Stimulated activated CD8-positive, alpha-beta memory T cell treated with anti-CD3 and anti-CD28 coated beads, Interleukin-4, amount 100 ng/mL, for 1 hour (primary cell): ENCODE measurements at regions not wholly inside any gene's neighbourhood (a gene's known extent, or its start where the extent isn't known, plus 50 kb on each side); places are given as distances from the start of the nearest gene placed in this dataset.

Experiments
- DNase-seq, 2 donors: peaks; one replicate each; pipeline ENCODE4 v3.0.0-alpha.2; 2020; ENCODE audit warnings: low read depth in 2 of 2, low spot score in 1 of 2

- no peak for DNase-seq
These were observed 295.2 kb upstream of the ZNF32 start for GRCh38 chr10:43943818-43944360.

GRCh38 chr10:43943119-43943817, 294.6 kb upstream of the ZNF32 start:
- DNase-seq: no peak

DNA sequence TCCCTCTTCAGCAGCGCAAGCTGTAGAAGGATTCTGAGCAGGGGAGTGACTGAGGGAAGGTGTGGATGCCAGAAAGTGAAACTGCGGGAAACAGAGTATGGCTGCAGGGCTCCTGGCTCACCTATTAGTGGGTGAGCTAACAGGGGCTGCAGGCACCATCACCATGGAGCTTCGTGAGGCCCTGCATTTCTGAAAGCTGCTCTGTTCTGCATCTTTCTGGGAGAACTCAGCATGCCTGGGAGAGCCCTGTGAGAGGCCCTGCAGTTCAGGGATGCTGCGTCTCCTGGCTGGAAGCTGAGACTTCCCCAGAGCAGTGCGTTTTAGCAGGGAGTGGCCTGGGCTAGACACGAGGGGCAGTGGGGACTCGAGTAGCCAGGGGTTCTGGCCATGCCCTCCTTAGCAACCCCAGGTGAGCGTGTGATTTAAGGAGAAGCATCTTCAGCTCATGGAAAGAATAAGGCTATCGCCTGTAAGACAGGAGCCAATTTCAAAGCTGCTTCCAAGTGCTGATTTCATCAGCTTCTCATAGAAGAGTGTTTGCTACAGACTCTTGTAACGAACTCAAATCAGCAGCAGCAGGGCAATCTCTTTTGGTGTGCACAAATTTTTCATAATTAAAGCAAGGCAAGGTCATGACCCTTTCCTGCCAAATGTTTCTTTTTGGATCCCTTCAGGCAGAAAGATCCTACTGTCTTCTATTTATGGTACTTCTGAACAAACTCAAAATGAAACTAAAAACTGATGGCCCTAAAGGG, 293.6 kb upstream of the ZNF32 start:
- DNase-seq: no peak

GRCh38 chr10:43940898-43941837, 292.5 kb upstream of the ZNF32 start:
- DNase-seq: no peak

- no peak for DNase-seq
These were observed 291.5 kb upstream of the ZNF32 start for GRCh38 chr10:43939939-43940820.

DNA sequence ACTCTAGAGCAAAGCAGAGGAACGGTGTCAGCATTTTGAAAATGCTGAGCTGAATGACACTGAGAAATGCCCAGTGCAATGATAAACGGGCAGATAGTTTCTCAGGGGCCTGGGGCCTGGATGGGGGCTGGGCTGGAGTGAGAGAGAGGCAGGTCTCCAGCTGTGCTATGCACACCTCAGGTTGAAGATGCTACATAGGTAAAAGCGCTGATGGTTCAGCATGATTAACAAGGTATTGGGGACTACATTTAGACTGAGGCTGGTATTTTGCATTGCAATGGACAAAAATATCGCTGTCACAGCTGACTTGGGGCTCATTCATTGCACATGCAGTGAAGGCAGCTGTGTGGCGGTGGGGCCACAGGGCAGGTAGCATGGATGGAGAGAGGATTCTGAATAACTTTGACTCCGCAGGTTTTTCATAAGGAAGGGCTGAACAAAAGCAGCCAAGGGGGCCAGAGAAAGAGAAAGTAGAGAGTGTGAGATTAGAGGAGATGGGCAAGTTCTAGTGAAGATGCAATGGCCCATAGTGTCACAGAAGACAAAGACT, 290.8 kb upstream of the ZNF32 start:
- no peak for DNase-seq

DNA sequence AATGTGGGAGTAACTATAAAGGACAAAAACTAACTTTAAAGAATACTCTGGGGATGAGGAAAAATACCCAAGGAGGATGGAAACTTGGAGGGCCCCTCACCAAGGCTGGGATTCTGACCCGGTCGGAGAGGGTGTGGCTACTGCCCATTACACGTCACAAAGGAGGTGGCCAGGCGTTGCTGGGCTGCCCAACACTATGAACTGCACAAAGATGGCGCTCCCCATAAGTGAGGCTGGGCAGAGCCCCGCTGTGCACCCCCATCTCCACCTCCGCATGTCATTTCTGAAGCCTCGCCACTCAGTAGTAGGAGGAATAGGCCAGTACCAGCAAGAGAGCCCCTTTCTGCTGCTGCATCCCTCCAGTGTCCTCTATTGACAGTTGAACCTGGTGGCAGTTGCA, 290.1 kb upstream of the ZNF32 start:
- DNase-seq: no peak

DNA sequence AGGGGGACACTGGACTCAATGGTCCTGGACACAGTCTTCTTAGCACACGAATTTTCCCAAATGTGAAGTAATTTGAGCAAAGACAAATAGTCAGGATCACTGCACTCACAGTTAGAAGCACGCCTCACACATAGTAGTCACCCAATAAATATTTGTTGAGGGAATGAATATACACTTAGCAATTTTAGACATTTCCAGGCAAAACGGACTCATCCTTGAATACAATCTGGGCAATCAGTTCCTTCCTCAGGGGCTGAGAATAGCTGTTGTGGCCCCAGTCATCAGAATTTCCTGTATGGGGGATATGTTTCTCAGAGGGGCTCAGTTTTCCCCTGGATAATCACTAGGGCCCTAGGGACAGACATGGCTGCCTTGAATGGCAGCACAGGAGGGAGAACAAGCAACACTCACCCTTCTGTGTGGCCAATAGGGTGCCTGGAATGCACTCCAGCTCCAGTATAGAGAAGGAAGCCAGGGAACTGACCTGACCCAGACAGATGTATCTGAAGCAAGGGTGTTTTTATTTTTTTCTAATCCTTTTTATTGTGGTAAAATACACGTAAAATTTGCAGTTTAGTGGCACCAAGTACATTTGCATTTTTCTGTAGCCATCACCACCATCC, 282.7 kb upstream of the ZNF32 start:
- DNase-seq: no peak

- DNase-seq: no peak
These were observed 282.1 kb upstream of the ZNF32 start for GRCh38 chr10:43930777-43931176.

DNA sequence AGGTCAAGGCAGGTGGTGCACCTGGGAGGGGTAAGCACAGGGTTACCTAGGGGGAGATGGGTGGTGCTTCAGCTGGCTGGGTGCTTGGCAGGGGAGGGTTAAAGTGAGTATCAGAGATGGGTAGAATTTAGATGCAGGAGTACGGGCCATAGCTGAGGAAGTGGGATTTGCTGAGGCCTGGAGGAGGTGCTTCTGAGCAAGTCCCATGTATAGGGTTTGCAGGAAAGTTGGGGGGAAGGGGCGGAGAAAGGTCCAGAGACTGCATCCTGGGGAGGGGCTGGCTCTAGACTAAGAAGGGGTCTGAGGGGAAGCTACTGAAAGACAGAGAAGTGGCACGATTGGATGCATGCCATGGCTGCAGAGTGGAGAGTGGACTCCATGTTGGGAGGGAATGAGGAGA, 281.6 kb upstream of the ZNF32 start:
- no peak for DNase-seq

- DNase-seq: no peak
These were observed 280.4 kb upstream of the ZNF32 start for GRCh38 chr10:43929122-43929521.

DNA sequence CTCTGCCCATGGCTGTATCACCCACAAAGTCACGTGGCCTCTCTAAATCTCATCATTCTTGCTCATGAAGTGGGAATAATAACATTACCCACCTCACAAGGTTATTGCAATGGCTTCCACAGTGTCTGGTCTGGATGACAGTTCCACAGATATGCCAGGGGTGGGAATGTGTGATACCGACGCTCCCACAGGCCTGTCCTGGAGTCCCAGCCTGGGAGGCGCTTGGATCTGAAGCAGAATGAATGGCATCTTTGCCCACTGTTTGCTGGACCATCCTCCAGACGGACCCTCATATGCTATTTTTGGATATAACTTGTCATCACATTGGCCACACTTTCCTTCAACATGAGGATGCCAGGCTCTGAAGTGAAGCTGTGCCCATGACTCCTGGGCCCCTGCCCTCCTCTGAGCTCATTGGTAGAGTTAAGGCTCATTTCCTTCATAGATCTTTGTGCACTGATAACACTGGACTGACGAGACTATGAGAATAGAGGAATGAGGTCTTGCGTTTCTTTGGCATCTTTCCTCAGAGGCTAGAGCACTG, 279.8 kb upstream of the ZNF32 start:
- DNase-seq: no peak

DNA sequence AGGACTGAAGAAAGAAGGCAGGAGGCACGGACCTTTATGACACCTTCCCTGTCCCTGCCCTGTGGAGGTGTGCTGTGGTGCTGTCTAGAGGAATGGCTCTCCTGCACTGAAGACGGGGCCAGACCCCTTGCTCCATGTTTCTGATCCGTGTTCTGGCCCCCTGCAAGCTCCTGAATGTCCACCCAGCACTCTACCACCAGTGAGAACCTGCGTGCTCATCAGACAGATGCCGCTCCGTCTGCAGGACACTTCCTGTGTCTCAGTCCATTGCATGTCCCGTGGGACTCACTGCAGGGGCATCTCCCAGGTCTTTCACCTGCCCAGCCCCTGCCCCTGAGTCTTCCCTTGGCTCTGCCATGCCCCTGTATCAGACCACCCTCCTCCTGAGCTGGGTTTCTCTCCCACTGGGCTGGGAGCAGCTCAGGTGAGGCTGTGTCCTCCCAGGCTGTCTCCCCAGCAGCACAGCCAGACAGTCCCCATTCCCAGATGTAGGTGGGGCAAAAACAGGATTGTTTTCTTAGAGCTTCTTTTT, 278.3 kb upstream of the ZNF32 start:
- DNase-seq: no peak

DNA sequence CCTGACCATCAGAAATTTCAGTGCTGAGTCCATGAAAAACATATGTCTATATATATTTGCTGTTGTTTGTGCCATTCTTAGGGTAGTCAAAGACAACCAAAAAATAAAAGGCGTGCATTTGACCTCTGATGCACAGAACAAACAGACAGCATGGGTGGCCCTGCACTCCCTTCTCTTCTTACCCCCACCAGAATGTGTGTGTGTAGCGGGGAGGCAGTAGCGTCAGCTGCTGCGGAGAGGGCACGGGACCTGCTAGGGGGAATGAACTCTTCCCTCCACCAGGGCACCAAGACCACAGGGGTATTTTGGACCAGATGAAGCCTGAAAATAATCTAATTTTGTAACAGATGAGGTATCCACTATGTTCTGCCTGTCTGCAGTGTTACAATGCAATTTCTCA, 277.7 kb upstream of the ZNF32 start:
- no peak for DNase-seq

DNA sequence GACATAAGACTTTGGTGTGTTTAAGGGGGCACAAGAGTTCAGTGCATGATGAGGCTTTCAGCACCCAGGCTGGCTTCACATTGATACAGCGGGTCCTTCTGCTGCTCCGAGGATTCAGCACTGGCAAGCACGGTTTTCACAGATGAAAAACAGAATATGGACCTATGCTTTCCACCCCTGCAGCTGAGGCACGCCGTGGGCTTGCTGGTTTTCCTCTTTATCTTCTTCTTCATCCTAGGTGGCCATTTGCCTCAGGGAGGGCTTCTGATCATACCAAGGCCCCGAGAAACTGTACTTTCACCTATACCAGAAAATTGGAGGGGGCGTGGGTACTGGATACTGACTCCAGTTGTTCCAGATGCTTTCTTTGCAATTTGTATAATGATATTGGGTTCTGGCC, 277.1 kb upstream of the ZNF32 start:
- no peak for DNase-seq

DNA sequence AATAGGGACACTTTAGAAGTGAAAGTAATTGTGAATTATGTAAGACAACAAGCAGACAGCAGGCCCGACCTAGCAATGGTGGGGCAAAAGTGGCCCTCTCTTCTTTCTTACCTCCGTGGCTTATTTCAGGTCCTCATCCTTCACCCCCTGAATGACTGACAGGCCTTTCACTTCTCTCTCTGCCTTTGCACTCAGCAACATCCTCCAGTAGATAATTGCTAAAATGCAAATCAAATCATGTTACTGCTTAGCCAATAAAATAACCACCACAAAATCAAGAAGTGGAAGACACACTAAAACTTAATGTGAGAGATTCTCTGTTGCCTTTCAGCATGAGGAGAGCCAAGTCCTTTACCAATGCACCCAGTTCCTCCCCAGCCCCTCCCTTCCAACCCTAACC, 274.6 kb upstream of the ZNF32 start:
- DNase-seq: no peak

DNA sequence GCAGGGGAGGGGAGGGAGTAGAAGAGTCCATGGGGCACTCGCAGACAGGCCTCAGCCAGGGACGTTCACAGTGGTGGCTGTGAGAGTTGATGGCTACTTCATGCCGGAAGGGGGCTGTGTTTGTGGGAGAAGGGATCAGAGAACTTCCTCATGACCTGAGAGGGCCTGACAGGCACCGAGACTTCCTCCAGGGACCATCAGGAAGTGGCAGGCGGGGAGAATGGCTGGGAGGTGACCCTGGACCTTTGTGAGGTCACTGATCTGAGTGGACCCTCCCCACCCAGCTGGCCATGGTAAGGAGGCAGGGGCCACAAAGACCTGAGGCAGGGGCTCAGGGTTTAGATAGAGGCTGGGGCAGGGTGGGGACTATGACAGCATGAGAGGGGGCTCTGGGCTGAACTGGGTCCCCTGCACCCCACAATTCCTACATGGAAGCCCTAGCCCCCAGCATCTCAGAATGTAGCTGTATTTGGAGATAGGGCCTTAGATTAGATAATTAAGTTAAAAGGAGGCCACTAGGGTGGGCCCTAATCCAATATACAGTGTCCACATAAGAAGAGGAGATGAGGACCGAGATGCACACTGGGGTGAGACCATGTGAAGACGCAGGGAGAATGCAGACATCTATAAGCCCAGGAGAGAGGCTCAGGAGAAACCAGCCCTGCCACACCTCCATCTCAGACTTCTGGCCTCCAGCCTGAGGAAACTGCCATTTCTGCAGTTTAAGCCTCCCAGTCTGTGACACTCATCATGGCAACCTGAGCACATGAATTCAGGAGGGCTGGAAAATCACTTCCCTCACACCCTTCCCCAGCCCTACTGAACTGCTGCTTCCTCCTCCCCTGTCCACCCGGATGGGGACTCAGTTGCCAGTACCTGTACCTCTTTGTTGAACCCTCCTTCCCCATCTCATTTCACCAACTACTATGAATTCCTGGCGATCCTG, 273.9 kb upstream of the ZNF32 start:
- DNase-seq: no peak

DNA sequence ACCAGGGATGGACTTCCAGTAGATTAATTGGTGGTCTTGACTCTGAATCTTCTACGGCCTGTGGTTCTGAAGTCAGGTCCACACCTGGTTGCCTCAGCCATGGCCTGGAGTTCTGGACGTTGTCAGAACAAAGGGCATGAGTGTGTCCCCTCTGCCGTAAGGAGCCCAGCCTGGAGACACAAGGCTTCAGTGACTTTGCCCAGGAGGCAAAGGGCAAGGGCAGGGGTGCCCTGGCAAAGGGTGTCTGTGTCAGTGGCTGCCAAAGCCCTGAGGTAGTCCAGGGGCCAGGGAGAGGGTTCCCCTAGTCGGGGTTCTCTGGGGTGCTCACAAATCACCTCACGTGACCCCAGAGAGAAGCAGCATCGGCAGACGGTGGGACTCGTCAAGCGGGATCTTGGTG, 273.2 kb upstream of the ZNF32 start:
- DNase-seq: no peak
